ENCODE measurements at regions not wholly inside any gene's neighbourhood (a gene's known extent, or its start where the extent isn't known, plus 50 kb on each side); places are given as distances from the start of the nearest gene placed in this dataset.

DNA sequence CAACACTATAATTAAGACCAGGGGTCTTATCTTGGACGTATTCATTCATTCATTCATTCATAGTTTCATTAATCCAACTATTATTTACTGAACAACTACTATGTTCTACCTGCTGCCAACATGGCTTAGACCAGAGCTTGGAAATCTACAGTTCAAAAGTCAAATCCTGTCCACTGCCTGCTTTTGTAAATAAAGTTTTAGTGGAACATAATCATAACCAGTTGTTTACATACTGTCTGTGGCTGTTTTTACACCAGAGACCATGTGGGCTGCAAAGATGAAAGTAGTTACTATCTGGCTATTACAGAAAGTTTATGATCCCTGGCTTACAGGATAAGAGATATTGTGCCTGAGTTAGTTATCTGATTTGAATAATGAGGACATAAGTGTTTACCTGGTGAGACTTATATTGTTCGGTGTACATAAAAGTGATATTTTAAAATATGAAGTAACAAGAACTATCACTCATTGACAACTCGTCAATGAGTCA, 567.7 kb downstream of the TFAP2B start:
- intact Hi-C loops (cut with DNase I) = no loop called here
- no peak overlapping the region for H3K27ac ChIP-seq

GRCh38 chr6:51387907-51388306, 569.2 kb downstream of the TFAP2B start:
- H3K9me3 ChIP-seq = no peaks in the 10 kb centered on the region
- no peak for DNase-seq (ENCODE audit: extremely low spot score in 2 of 2)
- H3K36me3 ChIP-seq = no peaks in the 10 kb centered on the region
- no peak overlapping the region for H3K4me3 ChIP-seq
- H3K27ac ChIP-seq = no peak overlapping the region
- H3K27me3 ChIP-seq = no peaks in the 10 kb centered on the region
- no peak for TF ChIP-seq POLR2AphosphoS5 (IDR thresholded peaks at IDR 0.05; ENCODE audit: insufficient read depth in 1 of 2, low read depth in 1 of 2)
- TF ChIP-seq POLR2A (IDR thresholded peaks at IDR 0.05) = no peak
- no peak for TF ChIP-seq CTCF (IDR thresholded peaks at IDR 0.05)
- intact Hi-C loops (cut with DNase I) = no loop called here
- no peaks in the 10 kb centered on the region for H3K4me1 ChIP-seq

More for the DNA sequence above, 567.7 kb downstream of the TFAP2B start:
- Histone ChIP-seq H3K4me1 (no peaks in the 10 kb centered on the region), H3K27me3 (no peaks in the 10 kb centered on the region), H3K36me3 (no peaks in the 10 kb centered on the region), H3K4me3 (no peak overlapping the region), H3K9me3 (no peaks in the 10 kb centered on the region)
- no peak for DNase-seq (ENCODE audit: extremely low spot score in 2 of 2)
- TF ChIP-seq POLR2AphosphoS5 (IDR thresholded peaks at IDR 0.05; ENCODE audit: insufficient read depth in 1 of 2, low read depth in 1 of 2) = no peak
- TF ChIP-seq CTCF (IDR thresholded peaks at IDR 0.05) = no peak
- TF ChIP-seq POLR2A (IDR thresholded peaks at IDR 0.05) = no peak

DNA sequence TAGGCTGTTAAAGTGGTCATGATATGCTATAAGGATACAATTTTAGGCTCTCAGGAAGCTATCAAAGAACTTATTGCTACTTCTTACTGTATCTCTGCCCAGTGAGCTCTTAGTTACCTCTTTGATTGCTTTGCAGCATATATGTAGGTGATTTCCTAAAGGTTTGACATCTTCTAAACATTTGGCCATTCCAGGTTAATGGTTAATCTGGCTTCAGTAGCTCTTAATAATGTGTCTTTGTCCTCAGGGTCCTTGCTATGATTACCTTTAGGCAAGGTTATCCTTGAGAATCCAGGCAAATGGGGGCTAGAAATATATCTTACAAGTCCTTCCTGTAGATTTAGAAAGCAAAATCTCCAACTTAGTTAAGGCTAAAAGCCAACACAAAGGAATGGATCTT, 575.4 kb downstream of the TFAP2B start:
- TF ChIP-seq POLR2A (IDR thresholded peaks at IDR 0.05) = no peak
- no peak for TF ChIP-seq POLR2AphosphoS5 (IDR thresholded peaks at IDR 0.05; ENCODE audit: insufficient read depth in 1 of 2, low read depth in 1 of 2)
- no peak for TF ChIP-seq CTCF (IDR thresholded peaks at IDR 0.05)
- no peak overlapping the region for H3K4me3 ChIP-seq
- H3K36me3 ChIP-seq = no peaks in the 10 kb centered on the region
- no peaks in the 10 kb centered on the region for H3K9me3 ChIP-seq
- H3K27ac ChIP-seq = no peak overlapping the region
- no peak for DNase-seq (ENCODE audit: extremely low spot score in 2 of 2)
- no peaks in the 10 kb centered on the region for H3K27me3 ChIP-seq
- intact Hi-C loops (cut with DNase I) = no loop called here
- no peaks in the 10 kb centered on the region for H3K4me1 ChIP-seq

GRCh38 chr6:51396583-51396982, 577.9 kb downstream of the TFAP2B start:
- Histone ChIP-seq H3K36me3 (no peaks in the 10 kb centered on the region), H3K9me3 (no peaks in the 10 kb centered on the region), H3K27ac (no peak overlapping the region), H3K4me3 (no peak overlapping the region), H3K27me3 (no peaks in the 10 kb centered on the region), H3K4me1 (no peaks in the 10 kb centered on the region)
- no peak for DNase-seq (ENCODE audit: extremely low spot score in 2 of 2)
- intact Hi-C loops (cut with DNase I) = no loop called here
- TF ChIP-seq CTCF (IDR thresholded peaks at IDR 0.05) (no peak), POLR2AphosphoS5 (IDR thresholded peaks at IDR 0.05; ENCODE audit: insufficient read depth in 1 of 2, low read depth in 1 of 2) (no peak)

GRCh38 chr6:51398064-51398705, 579.5 kb downstream of the TFAP2B start:
- no peak overlapping the region for H3K4me3 ChIP-seq
- no peak for DNase-seq (ENCODE audit: extremely low spot score in 2 of 2)
- no peaks in the 10 kb centered on the region for H3K9me3 ChIP-seq
- H3K36me3 ChIP-seq = no peaks in the 10 kb centered on the region
- H3K27ac ChIP-seq = no peak overlapping the region
- intact Hi-C loops (cut with DNase I) = no loop called here
- TF ChIP-seq CTCF (IDR thresholded peaks at IDR 0.05) = no peak
- TF ChIP-seq POLR2A (IDR thresholded peaks at IDR 0.05) = no peak
- TF ChIP-seq POLR2AphosphoS5 (IDR thresholded peaks at IDR 0.05; ENCODE audit: insufficient read depth in 1 of 2, low read depth in 1 of 2) = no peak
- no peaks in the 10 kb centered on the region for H3K4me1 ChIP-seq
- H3K27me3 ChIP-seq = no peaks in the 10 kb centered on the region

All from vagina (tissue), 2 donors.